Activated T-cell treated with anti-CD3 and anti-CD28 coated beads for 24 hours (primary cell): ENCODE measurements at regions not wholly inside any gene's neighbourhood (a gene's known extent, or its start where the extent isn't known, plus 50 kb on each side); places are given as distances from the start of the nearest gene placed in this dataset.

Experiments used
- DNase-seq: peaks from one replicate; pipeline ENCODE4 v3.0.0-alpha.2; 2020; ENCODE audit warnings: low read depth

DNA sequence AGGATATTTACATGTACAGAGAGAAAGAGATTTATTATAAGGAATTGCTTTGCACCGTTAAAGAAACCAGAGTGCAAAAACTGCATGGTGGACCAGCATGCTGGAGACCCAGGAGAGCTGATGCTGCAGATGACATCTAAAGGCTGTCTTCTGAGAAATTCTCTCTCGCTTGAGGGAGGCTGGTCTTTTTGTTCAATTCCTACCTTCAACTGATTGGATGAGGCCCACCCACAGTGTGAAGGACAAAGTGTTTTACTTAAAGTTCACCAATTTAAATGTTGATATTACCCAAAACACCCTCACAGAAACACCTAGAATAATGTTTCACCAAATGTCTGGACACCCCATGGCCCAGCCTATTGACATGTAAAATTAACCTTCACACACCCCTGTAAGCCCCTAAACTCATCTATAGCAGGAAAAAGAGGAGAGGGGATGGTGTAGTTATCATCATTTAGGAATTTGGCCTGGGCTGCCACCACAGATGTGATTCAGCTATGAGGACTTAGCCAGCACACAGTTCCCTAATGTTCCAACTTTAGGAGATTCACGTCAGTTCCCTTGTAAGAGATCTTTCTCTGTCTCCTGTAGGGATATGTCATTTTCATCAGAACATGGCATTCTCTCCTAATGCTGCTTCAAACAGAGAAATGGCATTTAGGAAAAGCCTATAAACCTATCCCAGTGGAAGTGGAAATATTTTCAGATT, 358.2 kb upstream of the TLE4 start:
- DNase-seq = no peak

DNA sequence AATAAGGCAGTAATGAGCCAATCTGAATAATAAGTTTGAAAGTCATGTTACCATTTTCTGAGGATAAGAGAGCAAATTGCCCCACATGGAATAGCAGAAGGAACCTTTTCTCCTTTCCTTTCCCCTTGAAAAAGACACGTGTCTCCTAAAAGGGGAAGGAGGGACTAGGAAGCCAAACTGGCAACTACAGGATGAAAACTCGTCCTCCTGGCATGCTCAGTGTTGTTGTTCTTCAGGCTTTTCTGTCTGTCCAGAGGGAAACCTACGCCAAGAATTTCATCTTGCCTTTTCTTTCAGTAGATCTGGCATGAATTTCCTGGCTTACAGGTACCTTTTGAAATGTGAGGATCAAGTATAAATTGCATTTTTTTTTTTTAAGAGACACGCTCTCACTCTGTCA, 355.9 kb upstream of the TLE4 start:
- DNase-seq = no peak

GRCh38 chr9:79220251-79220650, 351.5 kb upstream of the TLE4 start:
- no peak for DNase-seq

DNA sequence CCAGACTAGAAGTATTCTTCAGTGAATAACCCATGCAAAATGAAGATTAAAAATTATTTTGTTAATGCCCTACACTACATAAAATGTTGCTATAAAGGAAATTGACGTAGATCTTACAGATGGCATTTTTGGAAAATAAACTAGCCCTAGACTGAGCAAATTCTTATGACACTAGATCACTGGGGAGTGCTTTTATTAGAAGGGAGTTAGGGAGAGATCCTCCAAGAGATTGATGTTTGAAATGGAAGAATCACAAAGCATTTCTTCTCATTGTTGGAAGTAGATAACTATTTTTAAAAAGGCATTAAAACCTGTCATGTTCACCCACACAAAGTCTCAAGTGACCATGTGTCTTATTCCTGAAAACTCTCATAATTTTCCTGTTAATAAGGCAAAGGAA, 351.1 kb upstream of the TLE4 start:
- no peak for DNase-seq

DNA sequence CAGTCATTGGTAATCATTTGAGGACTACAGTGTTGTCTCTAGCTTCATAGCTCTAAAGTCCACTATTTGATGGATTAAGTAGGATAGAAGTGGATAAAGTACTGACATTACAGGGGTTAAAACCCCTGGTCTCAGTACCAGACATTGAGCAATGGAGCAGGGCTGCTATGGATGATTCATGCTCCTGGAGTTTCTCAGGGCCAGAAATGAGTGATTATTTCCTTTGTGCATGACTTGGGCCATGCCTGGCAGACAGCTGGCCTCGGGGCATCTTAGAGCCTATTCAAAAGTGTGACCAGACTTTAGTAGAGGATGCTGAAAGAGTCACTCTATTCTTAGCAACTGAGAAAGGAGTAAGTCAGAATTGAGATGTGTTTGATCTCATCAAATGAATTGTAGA, 350.7 kb upstream of the TLE4 start:
- DNase-seq = no peak

DNA sequence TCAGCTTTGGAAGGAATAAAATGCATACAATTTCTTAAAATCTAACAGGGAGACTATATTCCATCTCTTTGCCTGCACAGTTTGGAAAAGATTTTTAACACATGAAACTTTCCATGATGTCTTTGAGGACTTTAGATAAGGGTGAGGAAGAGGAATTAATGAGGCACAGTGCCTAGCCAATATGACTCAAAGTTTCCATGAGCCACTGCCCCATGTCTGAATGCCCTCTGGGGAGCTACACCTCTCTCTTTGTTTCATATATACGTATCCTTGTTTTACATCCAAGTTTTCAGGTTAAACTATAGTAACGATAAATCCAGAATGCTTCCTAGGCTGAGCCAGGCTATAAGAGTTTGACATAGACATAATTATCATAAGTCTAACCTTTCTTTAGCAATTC, 349.3 kb upstream of the TLE4 start:
- no peak for DNase-seq

GRCh38 chr9:79224672-79225433, 346.9 kb upstream of the TLE4 start:
- DNase-seq = no peak

- no peak for DNase-seq
Observed at GRCh38 chr9:79233542-79233941, 338.2 kb upstream of the TLE4 start.

DNA sequence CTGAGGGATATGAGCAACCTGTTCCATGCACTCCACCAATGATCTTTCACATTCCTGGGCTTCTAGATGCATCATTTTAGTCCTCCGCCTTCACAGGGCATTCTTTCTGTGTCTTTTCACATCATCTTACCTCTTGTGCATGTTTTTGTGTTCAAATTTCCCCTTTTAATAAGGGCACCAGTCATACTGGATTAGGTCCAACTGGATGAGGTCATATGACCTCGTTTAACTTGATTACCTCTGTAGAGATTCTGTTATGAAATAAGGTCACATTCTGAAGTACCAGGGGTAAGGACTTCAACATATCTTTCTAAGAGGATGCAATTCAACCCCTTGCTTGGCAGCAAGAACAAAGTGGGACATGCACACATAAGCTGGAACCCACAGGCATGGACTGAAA, 335.3 kb upstream of the TLE4 start:
- no peak for DNase-seq

DNA sequence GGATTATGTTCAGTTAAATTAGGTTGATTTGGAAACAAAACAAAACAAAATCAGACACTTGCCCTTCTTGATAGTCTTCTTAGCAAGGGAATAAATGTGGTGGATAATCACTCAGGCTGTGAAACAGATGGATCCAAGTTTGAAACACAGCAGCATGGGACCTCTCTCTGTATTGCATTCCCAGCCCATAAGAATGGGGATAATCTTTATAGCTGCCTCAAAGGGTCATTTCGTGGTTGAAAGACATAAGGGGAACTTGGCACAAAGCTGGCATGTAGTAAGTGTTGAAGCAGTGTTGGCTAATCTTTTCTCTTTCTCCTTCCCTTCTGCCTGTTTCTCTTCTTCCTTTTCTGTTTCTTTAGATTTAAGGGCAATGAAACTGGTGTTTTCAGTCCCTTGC, 333.9 kb upstream of the TLE4 start:
- no peak for DNase-seq

DNA sequence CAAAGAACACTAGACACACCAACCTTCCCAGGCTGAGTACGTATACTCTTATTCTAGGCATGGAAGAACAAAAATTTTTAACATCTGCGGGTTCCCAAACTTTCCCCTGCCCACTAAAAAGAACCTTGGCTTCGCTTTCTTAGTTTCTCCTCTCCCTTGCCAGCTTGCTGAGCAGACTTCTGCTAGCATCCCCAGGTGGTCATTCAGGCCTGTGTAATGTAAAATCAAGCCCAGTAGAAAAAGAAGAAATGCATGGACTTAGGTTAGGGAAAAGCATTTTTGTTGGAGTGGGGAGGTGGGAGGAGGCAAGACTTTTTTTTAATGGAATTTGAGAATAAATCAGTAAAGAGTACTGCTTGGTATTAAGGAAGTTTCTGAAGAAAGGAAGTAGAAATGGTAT, 331.0 kb upstream of the TLE4 start:
- no peak for DNase-seq

- DNase-seq = no peak
Observed at GRCh38 chr9:79242489-79242888, 329.3 kb upstream of the TLE4 start.

GRCh38 chr9:79246170-79246569, 325.6 kb upstream of the TLE4 start:
- no peak for DNase-seq

GRCh38 chr9:79247021-79247420, 324.7 kb upstream of the TLE4 start:
- DNase-seq = no peak

- no peak for DNase-seq
Observed at GRCh38 chr9:79250806-79251205, 321.0 kb upstream of the TLE4 start.

DNA sequence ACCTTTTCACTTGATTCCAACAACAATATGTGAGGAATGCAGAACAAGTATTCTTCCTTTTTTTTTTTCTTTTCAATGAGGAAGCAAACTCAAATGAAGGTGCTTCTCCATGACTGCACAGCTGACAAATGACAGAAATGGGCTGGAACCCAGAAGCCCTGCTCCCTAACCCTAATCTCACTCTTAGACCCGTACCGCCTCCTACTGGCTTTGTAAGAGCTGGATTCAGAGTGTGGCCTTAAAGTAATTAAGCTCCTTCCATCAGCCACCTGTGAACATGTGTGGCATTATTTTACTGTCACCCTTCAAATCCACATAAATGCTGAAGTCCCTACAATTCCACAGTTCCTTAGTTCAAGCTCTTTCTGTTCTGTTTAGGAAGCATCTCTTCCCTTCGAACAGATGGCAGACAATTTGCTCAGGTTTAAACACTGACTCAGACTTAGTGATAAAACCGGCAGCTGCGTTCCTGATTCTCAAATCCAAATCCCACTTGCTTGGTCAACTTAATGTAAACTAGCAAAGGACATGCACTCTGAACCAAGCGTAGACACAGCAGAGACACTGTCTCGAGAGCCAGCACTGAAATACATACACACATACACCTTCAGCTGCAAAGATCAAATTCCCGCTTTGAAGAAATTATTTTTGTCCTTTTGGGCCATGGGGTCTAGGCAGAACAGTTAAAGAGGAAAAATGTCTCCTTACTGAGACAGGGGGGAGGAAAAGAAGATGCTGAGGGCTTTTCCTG, 316.7 kb upstream of the TLE4 start:
- no peak for DNase-seq

GRCh38 chr9:79255651-79256260, 316.0 kb upstream of the TLE4 start:
- DNase-seq = no peak

DNA sequence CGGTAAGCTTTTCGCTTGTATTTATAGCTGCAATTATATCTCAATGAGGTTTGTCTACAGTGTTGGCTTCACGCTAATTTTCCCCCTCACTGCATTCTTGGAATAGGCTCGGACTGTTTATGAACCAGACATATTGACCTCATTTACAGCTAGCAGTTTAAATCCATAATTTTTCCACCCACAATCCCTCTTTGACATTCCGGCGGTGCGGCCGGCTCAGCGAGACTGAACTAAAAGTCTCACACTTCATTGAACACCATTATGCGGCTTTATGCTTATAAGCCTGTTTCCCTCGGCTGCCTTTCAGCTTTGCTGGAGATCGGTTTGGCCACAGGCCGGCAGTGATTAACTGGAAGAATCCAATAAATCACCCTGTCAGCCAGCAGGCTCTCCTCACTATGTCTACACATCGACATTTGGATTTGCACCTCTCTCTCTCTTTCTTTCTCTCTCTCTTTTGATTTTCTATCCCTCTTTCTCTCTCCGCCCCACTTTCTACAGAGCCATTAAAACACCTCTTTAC, 315.0 kb upstream of the TLE4 start:
- DNase-seq = no peak

DNA sequence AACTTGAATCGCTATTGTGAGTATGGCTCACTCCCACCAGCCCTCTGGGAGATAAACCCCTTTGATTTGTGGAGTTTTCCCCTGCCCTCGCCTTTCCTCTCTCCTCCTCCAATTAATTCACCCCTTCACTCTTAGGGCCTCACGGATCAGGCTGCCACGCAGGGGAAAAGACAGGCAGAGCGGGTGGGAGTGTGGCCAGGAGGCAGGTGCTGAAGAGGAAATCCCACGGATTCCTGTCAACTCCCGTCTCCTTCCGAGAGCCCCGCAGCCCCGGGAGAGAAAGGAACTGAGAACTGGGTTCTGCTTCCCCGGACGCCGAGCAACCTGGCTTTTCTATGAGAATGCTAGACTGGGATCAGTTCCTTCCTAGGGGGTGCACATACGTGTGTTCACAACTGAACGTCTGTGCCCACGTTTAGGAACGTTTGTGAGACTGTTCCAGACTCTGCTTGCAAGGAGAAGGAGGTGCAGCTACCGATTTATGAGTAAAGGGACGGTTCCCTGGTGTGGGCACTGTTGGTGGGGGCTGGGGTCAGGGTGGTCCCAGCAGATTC, 314.5 kb upstream of the TLE4 start:
- DNase-seq = no peak

DNA sequence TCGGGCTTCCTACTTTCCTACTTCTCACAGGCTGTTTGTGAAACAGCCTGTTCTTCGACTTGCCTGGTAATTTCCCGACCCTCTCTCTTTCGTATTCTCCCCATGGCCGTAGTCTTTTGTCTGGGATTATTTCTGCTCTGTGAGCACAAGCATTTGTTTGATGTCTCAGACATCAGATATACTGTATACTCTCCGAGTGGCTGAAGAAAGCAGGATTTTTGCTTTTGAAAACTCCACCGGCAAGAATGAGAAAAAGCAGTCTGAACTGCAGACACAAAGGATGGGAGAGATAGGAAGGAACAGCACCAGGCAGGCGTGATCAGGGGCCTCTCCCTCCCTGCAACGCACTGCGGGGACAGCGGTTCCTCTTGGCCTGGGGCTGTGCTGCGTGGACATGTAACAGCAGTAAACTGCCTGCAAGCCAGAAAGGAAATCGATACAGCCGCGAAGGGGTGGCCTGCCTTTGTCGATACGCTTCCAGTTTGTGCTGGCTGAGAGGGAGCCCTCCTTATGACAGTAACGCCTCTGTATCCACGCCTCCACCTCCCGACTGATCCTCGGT, 313.9 kb upstream of the TLE4 start:
- no peak for DNase-seq

- no peak for DNase-seq
Observed at GRCh38 chr9:79259858-79260257, 311.9 kb upstream of the TLE4 start.

DNA sequence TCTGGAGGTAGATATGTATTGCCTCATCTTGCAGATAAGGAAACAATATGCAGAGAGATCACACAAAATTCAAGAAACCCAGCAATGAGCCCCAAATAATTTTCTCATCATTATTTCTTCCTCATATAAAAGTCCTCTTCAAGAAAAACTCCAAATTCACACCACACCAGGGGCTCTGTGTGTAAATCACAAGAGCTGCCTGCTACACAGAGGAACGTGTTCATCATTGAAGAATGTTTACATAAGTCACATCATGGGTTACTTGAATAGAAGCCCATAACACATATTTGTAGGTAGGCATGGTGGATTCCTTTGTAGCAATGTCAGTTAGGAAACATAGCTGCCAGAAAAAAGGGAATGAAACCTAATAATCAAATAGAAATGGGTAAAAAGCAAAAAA, 308.1 kb upstream of the TLE4 start:
- DNase-seq = no peak
